OCI-LY7 (cell line): ENCODE measurements at regions not wholly inside any gene's neighbourhood (a gene's known extent, or its start where the extent isn't known, plus 50 kb on each side); places are given as distances from the start of the nearest gene placed in this dataset.

Source experiments
- BruUV-seq: library from RNA; stranded (reverse); fragments of 400-500 nt; replicated peaks from 2 replicates; lab custom pipeline; 2021; lab: Mats Ljungman, UMichigan
- CTCF ChIA-PET: fragments of 300-600 bp; sonication (Branson Sonifier 250); formaldehyde crosslinking; loops from one replicate; lab custom pipeline; 2022; ENCODE audit warnings: antibody characterized with exemption; ENCODE audit not compliant: unreplicated experiment; lab: Charles Lee
- POLR2A ChIA-PET: fragments of 300-600 bp; sonication (Branson Sonifier 250); formaldehyde crosslinking; loops from one replicate; lab custom pipeline; 2022; ENCODE audit warnings: antibody characterized with exemption; lab: Charles Lee
- DNase-seq: peaks from one replicate; pipeline ENCODE4 v3.0.0-alpha.2; 2015; ENCODE audit warnings: low spot score
- H2AFZ ChIP-seq: fragments of 200-600 bp; sonication (generic), shearing (Covaris generic); 2 replicates; pipeline ENCODE4 v1.6.1; 2014; ENCODE audit warnings: mild to moderate bottlenecking, antibody characterized with exemption, low read length, moderate library complexity
- H3K27ac ChIP-seq: fragments of 200-600 bp; sonication (generic); 2 replicates; pipeline ENCODE4 v1.5.1; 2014; ENCODE audit warnings: mixed run types, low read depth, mild to moderate bottlenecking, moderate library complexity, low read length, inconsistent platforms; ENCODE audit not compliant: poor library complexity, severe bottlenecking
- H3K36me3 ChIP-seq: fragments of 200-600 bp; sonication (generic); 2 replicates; pipeline ENCODE4 v1.6.1; 2014; ENCODE audit warnings: mild to moderate bottlenecking, antibody characterized with exemption, low read length, moderate library complexity, mixed read lengths; ENCODE audit not compliant: insufficient read depth
- H3K4me1 ChIP-seq: fragments of 200-600 bp; sonication (generic); 2 replicates; pipeline ENCODE4 v1.5.1; 2014; ENCODE audit warnings: mild to moderate bottlenecking, low read length; ENCODE audit not compliant: insufficient read depth, poor library complexity, severe bottlenecking
- H3K4me2 ChIP-seq: fragments of 200-600 bp; sonication (generic); 2 replicates; pipeline ENCODE4 v1.6.1; 2014; ENCODE audit warnings: mild to moderate bottlenecking, low read length
- H3K4me3 ChIP-seq: fragments of 200-600 bp; sonication (generic); 2 replicates; pipeline ENCODE4 v1.5.1; 2014; ENCODE audit warnings: mild to moderate bottlenecking, low read depth, low read length; ENCODE audit not compliant: poor library complexity, severe bottlenecking
- H3K79me2 ChIP-seq: fragments of 200-600 bp; sonication (generic); 2 replicates; pipeline ENCODE4 v1.6.1; 2016; ENCODE audit warnings: low read depth, mild to moderate bottlenecking, low read length, moderate library complexity, mixed read lengths; ENCODE audit not compliant: insufficient read depth
- H3K9me2 ChIP-seq: fragments of 200-600 bp; sonication (generic); 2 replicates; pipeline ENCODE4 v1.6.1; 2016; ENCODE audit warnings: mild to moderate bottlenecking, low read length, mixed read lengths; ENCODE audit not compliant: insufficient read depth
- H3K9me3 ChIP-seq: fragments of 200-600 bp; sonication (generic); 2 replicates; pipeline ENCODE4 v1.6.1; 2014; ENCODE audit warnings: mild to moderate bottlenecking, mixed run types, low read length, mixed read lengths
- H4K20me1 ChIP-seq: fragments of 200-600 bp; sonication (generic); 2 replicates; pipeline ENCODE4 v1.6.1; 2014; ENCODE audit warnings: mild to moderate bottlenecking, antibody characterized with exemption, low read length, moderate library complexity, mixed read lengths; ENCODE audit not compliant: insufficient read depth
- CTCF ChIP-seq: fragments of 200-600 bp; sonication (generic); conservative IDR thresholded peaks from 2 replicates; pipeline ENCODE4 v1.5.1; 2014; ENCODE audit warnings: mild to moderate bottlenecking, antibody characterized with exemption, low read length, moderate library complexity, mixed read lengths
- EZH2phosphoT487 ChIP-seq: fragments of 200-600 bp; sonication (generic); IDR thresholded peaks from 2 replicates; pipeline ENCODE4 v1.6.1; 2018; ENCODE audit warnings: low read depth, borderline replicate concordance, mild to moderate bottlenecking, mixed run types, antibody characterized with exemption, low read length, moderate library complexity, mixed read lengths
- intact Hi-C: fragments of 100-400 bp; cut with micrococcal nuclease; formaldehyde crosslinking; loops from one replicate; pipeline ENCODE4 v1.10.0; 2022; ENCODE audit not compliant: unreplicated experiment

- intact Hi-C loops = no loop called here
- Histone ChIP-seq H3K79me2 (no peaks in the 10 kb centered on the region), H4K20me1 (no peaks in the 10 kb centered on the region), H2AFZ (no peak overlapping the region), H3K4me2 (no peak overlapping the region), H3K36me3 (no peaks in the 10 kb centered on the region), H3K27ac (no peak overlapping the region), H3K4me1 (no peaks in the 10 kb centered on the region), H3K9me3 (no peaks in the 10 kb centered on the region), H3K9me2 (no peaks in the 10 kb centered on the region), H3K4me3 (no peak overlapping the region)
- DNase-seq = no peak
- no peak for TF ChIP-seq EZH2phosphoT487
- no peak for TF ChIP-seq CTCF
- no TSS peak for BruUV-seq
- ChIA-PET POLR2A (no interaction called here), CTCF (no interaction called here)
Measured at GRCh38 chr3:74507691-74508090, 106.8 kb downstream of the CNTN3 start.

GRCh38 chr3:74506246-74506645 is 108.2 kb downstream of the CNTN3 start:
- no peak for DNase-seq
- no peaks in the 10 kb centered on the region for H3K9me3 ChIP-seq
- no peak overlapping the region for H2AFZ ChIP-seq
- TF ChIP-seq EZH2phosphoT487 (no peak), CTCF (no peak)
- intact Hi-C loops = no loop called here
- no peaks in the 10 kb centered on the region for H4K20me1 ChIP-seq
- H3K27ac ChIP-seq = no peak overlapping the region
- no peak overlapping the region for H3K4me2 ChIP-seq
- no peaks in the 10 kb centered on the region for H3K79me2 ChIP-seq
- H3K4me3 ChIP-seq = no peak overlapping the region
- no peaks in the 10 kb centered on the region for H3K36me3 ChIP-seq
- no peaks in the 10 kb centered on the region for H3K4me1 ChIP-seq
- POLR2A ChIA-PET = no interaction called here
- no TSS peak for BruUV-seq
- CTCF ChIA-PET = no interaction called here
- H3K9me2 ChIP-seq = no peaks in the 10 kb centered on the region

- Histone ChIP-seq H3K4me3 (no peak overlapping the region), H2AFZ (no peak overlapping the region), H3K79me2 (no peaks in the 10 kb centered on the region), H3K27ac (no peak overlapping the region), H3K4me2 (no peak overlapping the region), H3K9me3 (no peaks in the 10 kb centered on the region), H3K4me1 (no peaks in the 10 kb centered on the region), H3K36me3 (no peaks in the 10 kb centered on the region), H3K9me2 (no peaks in the 10 kb centered on the region), H4K20me1 (no peaks in the 10 kb centered on the region)
- BruUV-seq = no TSS peak
- DNase-seq = no peak
- intact Hi-C loops = no loop called here
- POLR2A ChIA-PET = interaction anchor here (0.6 to 0.7 kb wide), 2 partner anchors 309 to 450 kb away, joined by 3 read pairs; no protein-coding TSS in a partner anchor
- CTCF ChIA-PET = no interaction called here
- TF ChIP-seq EZH2phosphoT487 (no peak), CTCF (no peak)
Measured at GRCh38 chr3:74501007-74501406, 113.5 kb downstream of the CNTN3 start.
